ENCODE measurements at regions not wholly inside any gene's neighbourhood (a gene's known extent, or its start where the extent isn't known, plus 50 kb on each side); places are given as distances from the start of the nearest gene placed in this dataset.

DNA sequence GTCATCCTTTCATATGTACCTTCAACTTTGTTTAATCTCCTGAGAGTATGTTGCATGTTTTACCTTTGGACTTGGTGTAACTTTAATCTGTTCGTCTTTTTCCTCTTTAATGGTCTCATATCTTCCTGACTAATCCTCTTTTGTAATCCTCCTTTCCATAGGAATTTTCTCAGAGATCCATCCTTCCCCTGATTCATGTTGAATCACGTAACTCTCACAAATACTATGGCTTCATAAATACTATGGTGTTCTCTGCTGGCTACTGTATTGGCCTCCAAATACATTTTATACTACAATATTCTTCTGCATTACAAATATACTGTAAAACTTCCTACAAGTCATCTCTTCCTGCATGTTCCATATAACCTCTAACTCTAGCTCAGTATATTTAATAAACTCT is 317.7 kb upstream of the ADGRB3 start:
- TF ChIP-seq NFIC (IDR thresholded peaks at IDR 0.05), result no peak
- no peak for TF ChIP-seq CEBPB (IDR thresholded peaks at IDR 0.05)
- TF ChIP-seq RAD21 (IDR thresholded peaks at IDR 0.05; ENCODE audit: low read depth), result no peak
- no peak for TF ChIP-seq EP300 (IDR thresholded peaks at IDR 0.05; ENCODE audit: borderline replicate concordance)
- no peak for TF ChIP-seq FOXM1 (IDR thresholded peaks at IDR 0.05; ENCODE audit: borderline replicate concordance, low read depth)
- no peak for TF ChIP-seq ZBTB7A (IDR thresholded peaks at IDR 0.05; ENCODE audit: low read depth)
- TF ChIP-seq TAF1 (IDR thresholded peaks at IDR 0.05; ENCODE audit: low read depth), result no peak
- TF ChIP-seq, protein P1, sequence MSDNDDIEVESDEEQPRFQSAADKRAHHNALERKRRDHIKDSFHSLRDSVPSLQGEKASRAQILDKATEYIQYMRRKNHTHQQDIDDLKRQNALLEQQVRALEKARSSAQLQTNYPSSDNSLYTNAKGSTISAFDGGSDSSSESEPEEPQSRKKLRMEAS (IDR thresholded peaks at IDR 0.05), result no peak
- TF ChIP-seq, protein P2, sequence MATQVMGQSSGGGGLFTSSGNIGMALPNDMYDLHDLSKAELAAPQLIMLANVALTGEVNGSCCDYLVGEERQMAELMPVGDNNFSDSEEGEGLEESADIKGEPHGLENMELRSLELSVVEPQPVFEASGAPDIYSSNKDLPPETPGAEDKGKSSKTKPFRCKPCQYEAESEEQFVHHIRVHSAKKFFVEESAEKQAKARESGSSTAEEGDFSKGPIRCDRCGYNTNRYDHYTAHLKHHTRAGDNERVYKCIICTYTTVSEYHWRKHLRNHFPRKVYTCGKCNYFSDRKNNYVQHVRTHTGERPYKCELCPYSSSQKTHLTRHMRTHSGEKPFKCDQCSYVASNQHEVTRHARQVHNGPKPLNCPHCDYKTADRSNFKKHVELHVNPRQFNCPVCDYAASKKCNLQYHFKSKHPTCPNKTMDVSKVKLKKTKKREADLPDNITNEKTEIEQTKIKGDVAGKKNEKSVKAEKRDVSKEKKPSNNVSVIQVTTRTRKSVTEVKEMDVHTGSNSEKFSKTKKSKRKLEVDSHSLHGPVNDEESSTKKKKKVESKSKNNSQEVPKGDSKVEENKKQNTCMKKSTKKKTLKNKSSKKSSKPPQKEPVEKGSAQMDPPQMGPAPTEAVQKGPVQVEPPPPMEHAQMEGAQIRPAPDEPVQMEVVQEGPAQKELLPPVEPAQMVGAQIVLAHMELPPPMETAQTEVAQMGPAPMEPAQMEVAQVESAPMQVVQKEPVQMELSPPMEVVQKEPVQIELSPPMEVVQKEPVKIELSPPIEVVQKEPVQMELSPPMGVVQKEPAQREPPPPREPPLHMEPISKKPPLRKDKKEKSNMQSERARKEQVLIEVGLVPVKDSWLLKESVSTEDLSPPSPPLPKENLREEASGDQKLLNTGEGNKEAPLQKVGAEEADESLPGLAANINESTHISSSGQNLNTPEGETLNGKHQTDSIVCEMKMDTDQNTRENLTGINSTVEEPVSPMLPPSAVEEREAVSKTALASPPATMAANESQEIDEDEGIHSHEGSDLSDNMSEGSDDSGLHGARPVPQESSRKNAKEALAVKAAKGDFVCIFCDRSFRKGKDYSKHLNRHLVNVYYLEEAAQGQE (IDR thresholded peaks at IDR 0.05; ENCODE audit: low read depth), result no peak
- TF ChIP-seq, protein P3, sequence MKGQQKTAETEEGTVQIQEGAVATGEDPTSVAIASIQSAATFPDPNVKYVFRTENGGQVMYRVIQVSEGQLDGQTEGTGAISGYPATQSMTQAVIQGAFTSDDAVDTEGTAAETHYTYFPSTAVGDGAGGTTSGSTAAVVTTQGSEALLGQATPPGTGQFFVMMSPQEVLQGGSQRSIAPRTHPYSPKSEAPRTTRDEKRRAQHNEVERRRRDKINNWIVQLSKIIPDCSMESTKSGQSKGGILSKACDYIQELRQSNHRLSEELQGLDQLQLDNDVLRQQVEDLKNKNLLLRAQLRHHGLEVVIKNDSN (IDR thresholded peaks at IDR 0.05), result no peak
- no peak for TF ChIP-seq CREB1 (IDR thresholded peaks at IDR 0.05; ENCODE audit: low read depth)
- TF ChIP-seq EGR1 (IDR thresholded peaks at IDR 0.05), result no peak
- no peak for TF ChIP-seq TEAD4 (IDR thresholded peaks at IDR 0.05)
